ENCODE measurements at regions not wholly inside any gene's neighbourhood (a gene's known extent, or its start where the extent isn't known, plus 50 kb on each side); places are given as distances from the start of the nearest gene placed in this dataset.

DNA sequence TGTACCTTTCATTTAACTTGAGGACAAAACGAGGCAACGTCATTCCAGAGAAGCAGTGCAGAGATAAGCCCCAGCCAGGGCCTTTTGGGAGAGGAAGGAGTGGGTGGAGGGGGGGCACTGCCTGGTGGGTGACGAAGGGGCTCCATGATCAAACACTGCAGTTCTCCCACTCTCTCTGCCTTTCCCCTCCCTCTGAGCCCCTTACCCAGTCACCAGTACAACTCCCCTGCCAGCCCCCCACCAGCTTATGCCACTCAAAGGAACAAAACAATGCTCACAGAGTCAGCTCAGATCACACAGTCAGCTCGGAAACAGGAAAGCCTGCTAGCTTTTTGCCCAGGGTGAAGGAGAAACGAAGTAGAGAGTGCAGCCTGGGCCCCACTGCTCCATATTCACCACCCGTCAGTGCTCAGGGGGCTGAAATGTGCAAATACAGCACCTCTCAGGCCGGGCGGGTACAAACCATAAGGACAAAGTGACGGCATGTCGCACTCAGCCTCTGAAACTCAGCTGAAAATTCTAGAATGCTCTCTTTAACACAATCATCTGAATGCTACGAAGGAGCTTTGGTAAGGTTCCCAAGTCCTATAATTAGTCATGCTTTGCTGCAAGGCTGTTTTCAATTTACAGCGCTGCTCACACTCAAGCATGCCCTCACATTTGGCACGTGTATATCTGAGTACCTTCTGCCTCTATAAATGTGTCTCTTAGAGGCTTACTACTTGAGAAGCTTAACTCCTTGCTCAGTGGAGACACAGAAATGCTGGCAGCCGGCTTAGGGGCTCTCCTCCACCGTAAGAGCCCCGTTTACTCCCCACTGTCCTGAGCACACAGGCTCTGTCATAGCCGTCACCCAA is 65.8 kb upstream of the RAB4A start:
- Histone ChIP-seq H3K4me3 (ENCODE audit: low read length) (no peak overlapping the region), H3K9me3 (ENCODE audit: control insufficient read depth, insufficient read depth, low read length) (no peaks in the 10 kb centered on the region), H3K27me3 (ENCODE audit: control insufficient read depth, insufficient read depth, low read length) (no peaks in the 10 kb centered on the region), H3K4me1 (ENCODE audit: control insufficient read depth, insufficient read depth, low read length) (peaks cover 6% of the 10 kb centered on the region), H3K36me3 (ENCODE audit: control insufficient read depth, insufficient read depth, low read length) (no peaks in the 10 kb centered on the region), H3K27ac (ENCODE audit: low read length) (no peak overlapping the region)
- Mint-ChIP-seq H3K27me3 (ENCODE audit: low read depth in 2 of 2) (peaks cover 4 to 14% of the 10 kb centered on the region in 2 donors), H3K27ac (no peak overlapping the region), H3K36me3 (no peaks in the 10 kb centered on the region), H3K4me3 (no peak overlapping the region), H3K4me1 (peaks cover 10 to 18% of the 10 kb centered on the region in 2 donors), H3K9me3 (no peaks in the 10 kb centered on the region)
- TF ChIP-seq, protein P1, sequence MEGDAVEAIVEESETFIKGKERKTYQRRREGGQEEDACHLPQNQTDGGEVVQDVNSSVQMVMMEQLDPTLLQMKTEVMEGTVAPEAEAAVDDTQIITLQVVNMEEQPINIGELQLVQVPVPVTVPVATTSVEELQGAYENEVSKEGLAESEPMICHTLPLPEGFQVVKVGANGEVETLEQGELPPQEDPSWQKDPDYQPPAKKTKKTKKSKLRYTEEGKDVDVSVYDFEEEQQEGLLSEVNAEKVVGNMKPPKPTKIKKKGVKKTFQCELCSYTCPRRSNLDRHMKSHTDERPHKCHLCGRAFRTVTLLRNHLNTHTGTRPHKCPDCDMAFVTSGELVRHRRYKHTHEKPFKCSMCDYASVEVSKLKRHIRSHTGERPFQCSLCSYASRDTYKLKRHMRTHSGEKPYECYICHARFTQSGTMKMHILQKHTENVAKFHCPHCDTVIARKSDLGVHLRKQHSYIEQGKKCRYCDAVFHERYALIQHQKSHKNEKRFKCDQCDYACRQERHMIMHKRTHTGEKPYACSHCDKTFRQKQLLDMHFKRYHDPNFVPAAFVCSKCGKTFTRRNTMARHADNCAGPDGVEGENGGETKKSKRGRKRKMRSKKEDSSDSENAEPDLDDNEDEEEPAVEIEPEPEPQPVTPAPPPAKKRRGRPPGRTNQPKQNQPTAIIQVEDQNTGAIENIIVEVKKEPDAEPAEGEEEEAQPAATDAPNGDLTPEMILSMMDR (IDR thresholded peaks at IDR 0.05): no peak
- DNase-seq (peak in 1 of 2 donors; percentile 24), ATAC-seq (no peak)
- intact Hi-C loops (cut with micrococcal nuclease): no loop called here
- 84% methylated on average over 17 of the region's 17 CpGs for WGBS (ENCODE audit: insufficient coverage)

DNA sequence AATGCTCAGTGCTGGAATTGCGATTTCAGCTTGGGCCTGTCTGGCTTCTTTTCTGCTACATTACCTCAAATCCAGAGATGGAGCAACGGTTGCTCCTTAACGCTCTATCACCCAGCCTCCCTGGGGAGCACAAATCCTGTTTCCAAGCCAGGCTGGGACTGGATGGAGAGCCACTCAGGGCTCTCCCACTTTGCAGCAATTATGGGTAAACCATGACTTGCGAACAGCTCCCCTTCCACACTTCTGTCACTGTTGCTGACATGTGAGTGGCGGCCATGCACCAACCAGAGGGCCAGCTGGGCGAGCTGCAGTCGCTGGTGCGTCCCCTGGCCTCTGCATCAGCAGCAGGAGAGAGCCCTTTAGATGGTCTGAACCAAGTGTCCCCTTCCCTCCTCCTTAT is 65.1 kb upstream of the RAB4A start:
- Histone ChIP-seq H3K9me3 (ENCODE audit: control insufficient read depth, insufficient read depth, low read length) (no peaks in the 10 kb centered on the region), H3K27ac (ENCODE audit: low read length) (no peak overlapping the region), H3K4me3 (ENCODE audit: low read length) (no peak overlapping the region), H3K36me3 (ENCODE audit: control insufficient read depth, insufficient read depth, low read length) (no peaks in the 10 kb centered on the region), H3K27me3 (ENCODE audit: control insufficient read depth, insufficient read depth, low read length) (no peaks in the 10 kb centered on the region), H3K4me1 (ENCODE audit: control insufficient read depth, insufficient read depth, low read length) (no peaks in the 10 kb centered on the region)
- H3K9me3 Mint-ChIP-seq: no peaks in the 10 kb centered on the region
- WGBS (ENCODE audit: insufficient coverage): 92% methylated on average over 8 of the region's 8 CpGs
- no peak for DNase-seq
- intact Hi-C loops (cut with micrococcal nuclease): no loop called here
- H3K4me1 Mint-ChIP-seq: peaks cover 3 to 11% of the 10 kb centered on the region in 2 donors
- no peak overlapping the region for H3K4me3 Mint-ChIP-seq
- no peaks in the 10 kb centered on the region for H3K36me3 Mint-ChIP-seq
- ATAC-seq: no peak
- peaks cover 2 to 9% of the 10 kb centered on the region in 2 donors for H3K27me3 Mint-ChIP-seq (ENCODE audit: low read depth in 2 of 2)
- no peak overlapping the region for H3K27ac Mint-ChIP-seq
- TF ChIP-seq, protein P1 (IDR thresholded peaks at IDR 0.05): no peak

DNA sequence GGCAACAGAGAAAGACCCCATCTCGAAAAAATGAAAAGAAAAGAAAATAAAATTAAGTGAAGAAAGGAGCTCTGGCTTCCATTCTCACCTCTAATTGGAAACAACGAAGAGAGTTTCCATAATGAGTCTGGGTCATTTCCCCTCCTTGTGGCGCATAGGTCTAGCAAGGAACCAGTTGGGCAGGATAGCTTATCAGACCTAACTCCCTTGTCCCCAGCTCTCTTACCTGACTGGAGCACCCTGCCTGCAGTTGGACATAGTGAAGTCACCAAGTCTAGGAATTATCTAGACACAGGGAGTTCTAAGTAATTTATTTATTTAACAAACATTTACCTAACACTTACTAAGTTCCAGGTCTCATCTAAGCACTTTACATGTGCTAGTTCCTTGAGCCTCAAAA is 63.0 kb upstream of the RAB4A start:
- H3K36me3 Mint-ChIP-seq: no peaks in the 10 kb centered on the region
- ATAC-seq: no peak
- no peak overlapping the region for H3K4me3 Mint-ChIP-seq
- 72% methylated on average over 3 of the region's 3 CpGs for WGBS (ENCODE audit: insufficient coverage)
- H3K4me1 ChIP-seq (ENCODE audit: control insufficient read depth, insufficient read depth, low read length): no peaks in the 10 kb centered on the region
- H3K9me3 ChIP-seq (ENCODE audit: control insufficient read depth, insufficient read depth, low read length): no peaks in the 10 kb centered on the region
- intact Hi-C loops (cut with micrococcal nuclease): no loop called here
- H3K4me3 ChIP-seq (ENCODE audit: low read length): no peak overlapping the region
- peaks cover 0 to 6% of the 10 kb centered on the region in 2 donors for H3K27me3 Mint-ChIP-seq (ENCODE audit: low read depth in 2 of 2)
- no peaks in the 10 kb centered on the region for H3K9me3 Mint-ChIP-seq
- TF ChIP-seq, protein P1 (IDR thresholded peaks at IDR 0.05): no peak
- H3K27ac Mint-ChIP-seq: no peak overlapping the region
- DNase-seq: no peak
- H3K27ac ChIP-seq (ENCODE audit: low read length): no peak overlapping the region
- no peaks in the 10 kb centered on the region for H3K27me3 ChIP-seq (ENCODE audit: control insufficient read depth, insufficient read depth, low read length)
- no peaks in the 10 kb centered on the region for H3K36me3 ChIP-seq (ENCODE audit: control insufficient read depth, insufficient read depth, low read length)
- peaks cover 0 to under 1% of the 10 kb centered on the region in 2 donors for H3K4me1 Mint-ChIP-seq

DNA sequence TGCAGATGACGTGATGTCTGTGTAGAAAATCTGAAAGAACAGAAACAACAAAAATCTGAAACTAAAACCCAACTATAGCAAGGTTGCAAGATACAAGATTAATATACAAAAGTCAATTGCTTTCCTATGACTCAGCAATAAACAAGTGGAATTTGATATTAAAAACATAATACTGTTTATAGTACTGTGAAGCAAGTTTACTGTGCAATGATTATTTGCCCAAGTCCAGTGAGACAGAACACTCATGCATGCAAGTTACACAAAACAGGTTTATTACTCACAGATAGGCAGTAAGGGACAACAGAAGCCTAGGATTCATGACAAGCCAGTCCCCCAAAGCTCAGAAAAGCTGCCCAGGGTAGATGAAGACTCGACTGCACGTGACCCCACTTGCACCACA is 62.4 kb upstream of the RAB4A start:
- Mint-ChIP-seq H3K27ac (no peak overlapping the region), H3K9me3 (no peaks in the 10 kb centered on the region), H3K4me3 (no peak overlapping the region), H3K36me3 (no peaks in the 10 kb centered on the region), H3K27me3 (ENCODE audit: low read depth in 2 of 2) (peaks cover 0 to 6% of the 10 kb centered on the region in 2 donors), H3K4me1 (no peaks in the 10 kb centered on the region)
- Histone ChIP-seq H3K27me3 (ENCODE audit: control insufficient read depth, insufficient read depth, low read length) (no peaks in the 10 kb centered on the region), H3K4me1 (ENCODE audit: control insufficient read depth, insufficient read depth, low read length) (no peaks in the 10 kb centered on the region), H3K9me3 (ENCODE audit: control insufficient read depth, insufficient read depth, low read length) (no peaks in the 10 kb centered on the region), H3K27ac (ENCODE audit: low read length) (no peak overlapping the region), H3K4me3 (ENCODE audit: low read length) (no peak overlapping the region), H3K36me3 (ENCODE audit: control insufficient read depth, insufficient read depth, low read length) (no peaks in the 10 kb centered on the region)
- intact Hi-C loops (cut with micrococcal nuclease): no loop called here
- 87% methylated on average over 2 of the region's 3 CpGs for WGBS (ENCODE audit: insufficient coverage)
- DNase-seq: no peak
- TF ChIP-seq, protein P1 (IDR thresholded peaks at IDR 0.05): no peak
- no peak for ATAC-seq
